Neural progenitor cell (in vitro differentiated cells): ENCODE measurements at regions not wholly inside any gene's neighbourhood (a gene's known extent, or its start where the extent isn't known, plus 50 kb on each side); places are given as distances from the start of the nearest gene placed in this dataset.

Source experiments
- CTCF ChIP-seq: fragments of 200-600 bp; sonication (generic); IDR thresholded peaks from 2 replicates; pipeline ENCODE4 v1.5.1; 2017; ENCODE audit warnings: antibody characterized with exemption, mild to moderate bottlenecking
- EZH2 ChIP-seq: fragments of 200-600 bp; sonication (generic); IDR thresholded peaks from 2 replicates; pipeline ENCODE4 v1.6.1; 2017; ENCODE audit warnings: antibody characterized with exemption, mild to moderate bottlenecking, moderate library complexity
- EZH2phosphoT487 ChIP-seq: fragments of 200-600 bp; sonication (generic); IDR thresholded peaks from 2 replicates; pipeline ENCODE4 v1.6.1; 2017; ENCODE audit warnings: antibody characterized with exemption

- TF ChIP-seq CTCF (no peak), EZH2 (no peak), EZH2phosphoT487 (no peak)
These were observed 272.8 kb downstream of the LRIG3 start for GRCh38 chr12:58647495-58647894.
